Neural crest cell (in vitro differentiated cells): ENCODE measurements at regions not wholly inside any gene's neighbourhood (a gene's known extent, or its start where the extent isn't known, plus 50 kb on each side); places are given as distances from the start of the nearest gene placed in this dataset.

Source experiments
- DNase-seq: peaks from one replicate; pipeline ENCODE4 v3.0.0; 2021; ENCODE audit warnings: low read depth, mixed read lengths, low spot score
- H3K27ac Mint-ChIP-seq: one replicate; pipeline ENCODE4 v1.8.0; 2021; ENCODE audit warnings: mild to moderate bottlenecking, mixed read lengths; ENCODE audit not compliant: unreplicated experiment
- H3K27me3 Mint-ChIP-seq: 2 replicates; pipeline ENCODE4 v1.8.0; 2021; ENCODE audit warnings: low read depth, mild to moderate bottlenecking, mixed read lengths
- H3K36me3 Mint-ChIP-seq: 2 replicates; pipeline ENCODE4 v1.8.0; 2021; ENCODE audit warnings: low read depth, mild to moderate bottlenecking, mixed read lengths
- H3K4me1 Mint-ChIP-seq: 2 replicates; pipeline ENCODE4 v1.8.0; 2021; ENCODE audit warnings: mixed read lengths
- H3K4me3 Mint-ChIP-seq: one replicate; pipeline ENCODE4 v1.8.0; 2021; ENCODE audit warnings: mild to moderate bottlenecking, mixed read lengths
- H3K9me3 Mint-ChIP-seq: 2 replicates; pipeline ENCODE4 v1.8.0; 2021; ENCODE audit warnings: mixed read lengths
- CTCF ChIP-seq: fragments of 200-600 bp; sonication (generic); conservative IDR thresholded peaks from 2 replicates; pipeline ENCODE4 v1.5.0; 2021; ENCODE audit warnings: antibody characterized with exemption, mild to moderate bottlenecking

DNA sequence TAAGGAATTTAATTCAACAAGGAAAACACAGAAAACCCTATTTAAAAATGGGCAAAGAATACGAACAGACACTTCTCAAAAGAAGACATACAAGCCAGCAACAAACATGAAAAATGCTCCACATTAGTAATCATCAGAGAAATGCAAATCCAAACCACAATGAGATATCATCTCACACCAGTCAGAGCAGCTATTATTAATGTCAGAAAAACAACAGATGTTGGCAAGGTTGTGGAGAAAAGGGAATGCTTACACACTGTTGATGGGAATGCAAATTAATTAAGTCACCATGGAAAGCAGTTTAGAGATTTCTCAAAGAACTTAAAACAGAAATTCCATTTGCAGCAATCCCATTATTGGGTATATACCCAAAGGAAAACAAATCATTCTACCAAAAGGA is 55.2 kb downstream of the GCC1 start:
- no peak for DNase-seq
- Mint-ChIP-seq H3K4me3 (no peak overlapping the region), H3K27me3 (peaks cover 86% of the 10 kb centered on the region), H3K9me3 (peaks cover 8% of the 10 kb centered on the region), H3K4me1 (peaks cover 4% of the 10 kb centered on the region), H3K27ac (no peak overlapping the region), H3K36me3 (peaks cover 3% of the 10 kb centered on the region)
- no peak for TF ChIP-seq CTCF

GRCh38 chr7:127527561-127527960 is 57.8 kb downstream of the GCC1 start:
- no peaks in the 10 kb centered on the region for H3K4me1 Mint-ChIP-seq
- H3K36me3 Mint-ChIP-seq, result peaks cover 3% of the 10 kb centered on the region
- peaks cover 76% of the 10 kb centered on the region for H3K27me3 Mint-ChIP-seq
- peaks cover 14% of the 10 kb centered on the region for H3K9me3 Mint-ChIP-seq
- H3K4me3 Mint-ChIP-seq, result no peak overlapping the region
- no peak for TF ChIP-seq CTCF
- DNase-seq, result no peak
- H3K27ac Mint-ChIP-seq, result no peak overlapping the region

GRCh38 chr7:127525866-127526480 is 59.4 kb downstream of the GCC1 start:
- no peaks in the 10 kb centered on the region for H3K4me1 Mint-ChIP-seq
- no peak for TF ChIP-seq CTCF
- H3K9me3 Mint-ChIP-seq, result peaks cover 17% of the 10 kb centered on the region
- no peak overlapping the region for H3K4me3 Mint-ChIP-seq
- H3K36me3 Mint-ChIP-seq, result peaks cover 3% of the 10 kb centered on the region
- no peak overlapping the region for H3K27ac Mint-ChIP-seq
- no peak for DNase-seq
- H3K27me3 Mint-ChIP-seq, result peaks cover 63% of the 10 kb centered on the region

- H3K4me3 Mint-ChIP-seq, result no peak overlapping the region
- no peak for DNase-seq
- peaks cover 63% of the 10 kb centered on the region for H3K27me3 Mint-ChIP-seq
- TF ChIP-seq CTCF, result no peak
- H3K27ac Mint-ChIP-seq, result no peak overlapping the region
- H3K9me3 Mint-ChIP-seq, result no peaks in the 10 kb centered on the region
- H3K36me3 Mint-ChIP-seq, result no peaks in the 10 kb centered on the region
- H3K4me1 Mint-ChIP-seq, result no peaks in the 10 kb centered on the region
Measured at GRCh38 chr7:127516320-127516719, 69.1 kb downstream of the GCC1 start.

- Mint-ChIP-seq H3K4me1 (no peaks in the 10 kb centered on the region), H3K9me3 (no peaks in the 10 kb centered on the region), H3K27me3 (peaks cover 75% of the 10 kb centered on the region), H3K36me3 (no peaks in the 10 kb centered on the region), H3K4me3 (no peak overlapping the region), H3K27ac (no peak overlapping the region)
- no peak for DNase-seq
- peak; percentile 64 for TF ChIP-seq CTCF
Measured at GRCh38 chr7:127514499-127514898, 70.9 kb downstream of the GCC1 start.
